H1 (cell line): ENCODE measurements at regions not wholly inside any gene's neighbourhood (a gene's known extent, or its start where the extent isn't known, plus 50 kb on each side); places are given as distances from the start of the nearest gene placed in this dataset.

Source experiments
- CREB1 ChIP-seq: IDR thresholded peaks from 2 replicates; pipeline ENCODE4 v1.6.1; 2012; ENCODE audit warnings: inconsistent platforms
- EP300 ChIP-seq, 2 experiments: IDR thresholded peaks; 1 replicate in 1 of 2; 2 replicates in 1 of 2; pipeline ENCODE4 v1.6.1; 2011 to 2012; ENCODE audit warnings: low read depth in 2 of 2, low read length in 2 of 2, mild to moderate bottlenecking in 2 of 2, borderline replicate concordance in 1 of 2, inconsistent platforms in 1 of 2, moderate library complexity in 1 of 2
- JUND ChIP-seq: IDR thresholded peaks from 2 replicates; pipeline ENCODE4 v1.6.1; 2011; ENCODE audit warnings: mild to moderate bottlenecking, improper control_type of control experiment, low read length
- MAFK ChIP-seq: IDR thresholded peaks from 2 replicates; pipeline ENCODE4 v1.6.1; 2012; ENCODE audit warnings: low read depth, mild to moderate bottlenecking, improper control_type of control experiment, low read length
- PHF8 ChIP-seq: fragments of 200-600 bp; sonication (generic); conservative IDR thresholded peaks from 2 replicates; pipeline ENCODE4 v1.7.1; 2012; ENCODE audit warnings: low read depth, mild to moderate bottlenecking, inconsistent platforms, low read length, moderate library complexity
- TF ChIP-seq, protein P1 (sequence below), 3 experiments: IDR thresholded peaks; 1 replicate in 2 of 3; 2 replicates in 1 of 3; pipeline versions ENCODE4 v1.5.1 to v1.6.1; 2011; ENCODE audit warnings: low read length in 3 of 3, mild to moderate bottlenecking in 3 of 3, inconsistent platforms in 2 of 3, low read depth in 1 of 3, moderate library complexity in 1 of 3; ENCODE audit not compliant: insufficient read depth in 1 of 3; ENCODE audit errors: control extremely low read depth in 1 of 3

DNA sequence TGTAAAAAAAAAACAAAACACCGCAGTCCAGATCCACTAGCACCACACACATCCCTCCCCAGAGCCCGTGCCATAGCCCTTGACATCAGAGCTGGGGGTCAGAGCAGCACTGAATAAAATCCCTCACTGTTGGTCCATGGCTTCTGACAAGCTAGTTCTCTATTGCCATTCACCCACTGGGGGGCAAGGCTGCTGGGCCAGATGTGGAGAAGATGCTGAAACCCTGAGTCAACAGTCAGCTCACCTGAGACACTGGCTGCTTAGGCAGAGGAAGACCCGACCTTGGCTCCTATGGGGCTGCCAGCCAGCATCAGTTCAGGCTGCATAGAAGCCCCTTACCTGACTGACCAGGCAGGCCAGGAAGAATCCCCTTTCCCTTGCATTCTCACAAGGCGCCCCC, 228.2 kb downstream of the SOX9 start:
- TF ChIP-seq PHF8 (no peak), JUND (no peak), CREB1 (no peak), EP300 (IDR thresholded peaks at IDR 0.05; ENCODE audit: borderline replicate concordance in 1 of 2, low read depth in 2 of 2, low read length in 2 of 2) (no peak), MAFK (no peak)
- TF ChIP-seq, protein P1, sequence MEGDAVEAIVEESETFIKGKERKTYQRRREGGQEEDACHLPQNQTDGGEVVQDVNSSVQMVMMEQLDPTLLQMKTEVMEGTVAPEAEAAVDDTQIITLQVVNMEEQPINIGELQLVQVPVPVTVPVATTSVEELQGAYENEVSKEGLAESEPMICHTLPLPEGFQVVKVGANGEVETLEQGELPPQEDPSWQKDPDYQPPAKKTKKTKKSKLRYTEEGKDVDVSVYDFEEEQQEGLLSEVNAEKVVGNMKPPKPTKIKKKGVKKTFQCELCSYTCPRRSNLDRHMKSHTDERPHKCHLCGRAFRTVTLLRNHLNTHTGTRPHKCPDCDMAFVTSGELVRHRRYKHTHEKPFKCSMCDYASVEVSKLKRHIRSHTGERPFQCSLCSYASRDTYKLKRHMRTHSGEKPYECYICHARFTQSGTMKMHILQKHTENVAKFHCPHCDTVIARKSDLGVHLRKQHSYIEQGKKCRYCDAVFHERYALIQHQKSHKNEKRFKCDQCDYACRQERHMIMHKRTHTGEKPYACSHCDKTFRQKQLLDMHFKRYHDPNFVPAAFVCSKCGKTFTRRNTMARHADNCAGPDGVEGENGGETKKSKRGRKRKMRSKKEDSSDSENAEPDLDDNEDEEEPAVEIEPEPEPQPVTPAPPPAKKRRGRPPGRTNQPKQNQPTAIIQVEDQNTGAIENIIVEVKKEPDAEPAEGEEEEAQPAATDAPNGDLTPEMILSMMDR (IDR thresholded peaks at IDR 0.05; ENCODE audit: control extremely low read depth in 1 of 3, insufficient read depth in 1 of 3, low read depth in 1 of 3, low read length in 3 of 3): no peak
